ENCODE measurements at regions not wholly inside any gene's neighbourhood (a gene's known extent, or its start where the extent isn't known, plus 50 kb on each side); places are given as distances from the start of the nearest gene placed in this dataset.
"Not testable (repeated sequence)": the region's sequence is repeated elsewhere in the genome, so short reads cannot be mapped to it uniquely, and the experiment has no call there.

- H3K27ac Mint-ChIP-seq: no peak overlapping the region
- H3K4me1 Mint-ChIP-seq (ENCODE audit: low read depth): no peaks in the 10 kb centered on the region
- H3K27me3 Mint-ChIP-seq: no peaks in the 10 kb centered on the region
- H3K4me3 Mint-ChIP-seq: no peak overlapping the region
- H3K36me3 Mint-ChIP-seq: peaks cover 7% of the 10 kb centered on the region
- peaks cover 7% of the 10 kb centered on the region for H3K9me3 Mint-ChIP-seq (ENCODE audit: low read depth)
Measured at GRCh38 chr12:96085475-96085874, 50.1 kb upstream of the LTA4H start.

- not testable (repeated sequence) for H3K27ac Mint-ChIP-seq; H3K4me3 Mint-ChIP-seq; H3K36me3 Mint-ChIP-seq; H3K4me1 Mint-ChIP-seq (ENCODE audit: low read depth); H3K27me3 Mint-ChIP-seq; H3K9me3 Mint-ChIP-seq (ENCODE audit: low read depth)
Measured at GRCh38 chr12:96086190-96086589, 50.8 kb upstream of the LTA4H start.

- peaks cover 5% of the 10 kb centered on the region for H3K9me3 Mint-ChIP-seq (ENCODE audit: low read depth)
- no peak overlapping the region for H3K4me3 Mint-ChIP-seq
- no peaks in the 10 kb centered on the region for H3K27me3 Mint-ChIP-seq
- H3K36me3 Mint-ChIP-seq: peaks cover 4% of the 10 kb centered on the region
- H3K4me1 Mint-ChIP-seq (ENCODE audit: low read depth): peaks cover 16% of the 10 kb centered on the region
- no peak overlapping the region for H3K27ac Mint-ChIP-seq
Measured at GRCh38 chr12:96091833-96092232, 56.4 kb upstream of the LTA4H start.

- Mint-ChIP-seq H3K4me1 (ENCODE audit: low read depth) (peaks cover 18% of the 10 kb centered on the region), H3K4me3 (no peak overlapping the region), H3K27me3 (no peaks in the 10 kb centered on the region), H3K36me3 (peaks cover 4% of the 10 kb centered on the region), H3K27ac (no peak overlapping the region), H3K9me3 (ENCODE audit: low read depth) (peaks cover 8% of the 10 kb centered on the region)
Measured at GRCh38 chr12:96093543-96094196, 58.3 kb upstream of the LTA4H start.

GRCh38 chr12:96094201-96094600 is 58.8 kb upstream of the LTA4H start:
- Mint-ChIP-seq H3K27ac (no peak overlapping the region), H3K4me1 (ENCODE audit: low read depth) (peaks cover 21% of the 10 kb centered on the region), H3K36me3 (peaks cover 4% of the 10 kb centered on the region), H3K4me3 (no peak overlapping the region), H3K9me3 (ENCODE audit: low read depth) (peaks cover 8% of the 10 kb centered on the region), H3K27me3 (no peaks in the 10 kb centered on the region)

- peaks cover 28% of the 10 kb centered on the region for H3K4me1 Mint-ChIP-seq (ENCODE audit: low read depth)
- peaks cover 3% of the 10 kb centered on the region for H3K9me3 Mint-ChIP-seq (ENCODE audit: low read depth)
- H3K27ac Mint-ChIP-seq: no peak overlapping the region
- H3K36me3 Mint-ChIP-seq: no peaks in the 10 kb centered on the region
- H3K27me3 Mint-ChIP-seq: no peaks in the 10 kb centered on the region
- H3K4me3 Mint-ChIP-seq: no peak overlapping the region
Measured at GRCh38 chr12:96098631-96099030, 63.2 kb upstream of the LTA4H start.

- peaks cover 22% of the 10 kb centered on the region for H3K4me1 Mint-ChIP-seq (ENCODE audit: low read depth)
- no peak overlapping the region for H3K27ac Mint-ChIP-seq
- H3K4me3 Mint-ChIP-seq: no peak overlapping the region
- H3K9me3 Mint-ChIP-seq (ENCODE audit: low read depth): peaks cover 3% of the 10 kb centered on the region
- H3K36me3 Mint-ChIP-seq: no peaks in the 10 kb centered on the region
- H3K27me3 Mint-ChIP-seq: no peaks in the 10 kb centered on the region
Measured at GRCh38 chr12:96099421-96099820, 64.0 kb upstream of the LTA4H start.

- H3K9me3 Mint-ChIP-seq (ENCODE audit: low read depth): peaks cover 3% of the 10 kb centered on the region
- H3K27ac Mint-ChIP-seq: peak overlapping the region; percentile 28
- peaks cover 16% of the 10 kb centered on the region for H3K4me1 Mint-ChIP-seq (ENCODE audit: low read depth)
- H3K36me3 Mint-ChIP-seq: no peaks in the 10 kb centered on the region
- H3K4me3 Mint-ChIP-seq: no peak overlapping the region
- H3K27me3 Mint-ChIP-seq: no peaks in the 10 kb centered on the region
Measured at GRCh38 chr12:96099986-96100385, 64.6 kb upstream of the LTA4H start.

- H3K4me3 Mint-ChIP-seq: no peak overlapping the region
- H3K36me3 Mint-ChIP-seq: no peaks in the 10 kb centered on the region
- no peaks in the 10 kb centered on the region for H3K27me3 Mint-ChIP-seq
Measured at GRCh38 chr12:96101806-96102205, 66.4 kb upstream of the LTA4H start.

GRCh38 chr12:96103067-96103644 is 67.8 kb upstream of the LTA4H start:
- Mint-ChIP-seq H3K27me3 (no peaks in the 10 kb centered on the region), H3K27ac (no peak overlapping the region), H3K9me3 (ENCODE audit: low read depth) (no peaks in the 10 kb centered on the region), H3K4me1 (ENCODE audit: low read depth) (peaks cover 24% of the 10 kb centered on the region), H3K4me3 (no peak overlapping the region), H3K36me3 (no peaks in the 10 kb centered on the region)

More at GRCh38 chr12:96101806-96102205, 66.4 kb upstream of the LTA4H start:
- Mint-ChIP-seq H3K9me3 (ENCODE audit: low read depth) (peaks cover 3% of the 10 kb centered on the region), H3K27ac (no peak overlapping the region), H3K4me1 (ENCODE audit: low read depth) (peaks cover 16% of the 10 kb centered on the region)

GRCh38 chr12:96104566-96104965 is 69.2 kb upstream of the LTA4H start:
- no peak overlapping the region for H3K27ac Mint-ChIP-seq

GRCh38 chr12:96106137-96106536 is 70.8 kb upstream of the LTA4H start:
- Mint-ChIP-seq H3K27me3 (no peaks in the 10 kb centered on the region), H3K36me3 (no peaks in the 10 kb centered on the region), H3K4me3 (no peak overlapping the region), H3K4me1 (ENCODE audit: low read depth) (peaks cover 16% of the 10 kb centered on the region), H3K27ac (no peak overlapping the region), H3K9me3 (ENCODE audit: low read depth) (no peaks in the 10 kb centered on the region)

More at GRCh38 chr12:96104566-96104965, 69.2 kb upstream of the LTA4H start:
- no peak overlapping the region for H3K4me3 Mint-ChIP-seq
- H3K27me3 Mint-ChIP-seq: no peaks in the 10 kb centered on the region
- peaks cover 22% of the 10 kb centered on the region for H3K4me1 Mint-ChIP-seq (ENCODE audit: low read depth)
- no peaks in the 10 kb centered on the region for H3K9me3 Mint-ChIP-seq (ENCODE audit: low read depth)
- H3K36me3 Mint-ChIP-seq: no peaks in the 10 kb centered on the region

GRCh38 chr12:96107236-96107635 is 71.8 kb upstream of the LTA4H start:
- no peaks in the 10 kb centered on the region for H3K27me3 Mint-ChIP-seq
- no peak overlapping the region for H3K27ac Mint-ChIP-seq
- H3K9me3 Mint-ChIP-seq (ENCODE audit: low read depth): no peaks in the 10 kb centered on the region
- H3K4me3 Mint-ChIP-seq: peak overlapping the region; percentile 13
- peaks cover 16% of the 10 kb centered on the region for H3K4me1 Mint-ChIP-seq (ENCODE audit: low read depth)
- no peaks in the 10 kb centered on the region for H3K36me3 Mint-ChIP-seq

- Mint-ChIP-seq H3K9me3 (ENCODE audit: low read depth) (no peaks in the 10 kb centered on the region), H3K27me3 (no peaks in the 10 kb centered on the region), H3K4me1 (ENCODE audit: low read depth) (peaks cover 16% of the 10 kb centered on the region), H3K4me3 (peak overlapping the region; percentile 63), H3K27ac (peak overlapping the region; percentile 51), H3K36me3 (no peaks in the 10 kb centered on the region)
Measured at GRCh38 chr12:96108321-96108720, 72.9 kb upstream of the LTA4H start.

- H3K27me3 Mint-ChIP-seq; H3K9me3 Mint-ChIP-seq (ENCODE audit: low read depth); H3K4me3 Mint-ChIP-seq; H3K27ac Mint-ChIP-seq; H3K36me3 Mint-ChIP-seq: not testable (repeated sequence)
- peaks cover 16% of the 10 kb centered on the region for H3K4me1 Mint-ChIP-seq (ENCODE audit: low read depth)
Measured at GRCh38 chr12:96108941-96109340, 73.6 kb upstream of the LTA4H start.

- peaks cover 18% of the 10 kb centered on the region for H3K4me1 Mint-ChIP-seq (ENCODE audit: low read depth)
- H3K36me3 Mint-ChIP-seq: no peaks in the 10 kb centered on the region
- no peak overlapping the region for H3K27ac Mint-ChIP-seq
- H3K27me3 Mint-ChIP-seq: no peaks in the 10 kb centered on the region
- H3K9me3 Mint-ChIP-seq (ENCODE audit: low read depth): no peaks in the 10 kb centered on the region
- H3K4me3 Mint-ChIP-seq: no peak overlapping the region
Measured at GRCh38 chr12:96112733-96113132, 77.3 kb upstream of the LTA4H start.

Data from activated naive CD8-positive, alpha-beta T cell (primary cell).